ENCODE measurements at regions not wholly inside any gene's neighbourhood (a gene's known extent, or its start where the extent isn't known, plus 50 kb on each side); places are given as distances from the start of the nearest gene placed in this dataset.

GRCh38 chr2:14292964-14293363, 339.6 kb upstream of the LRATD1 start:
- no peaks in the 10 kb centered on the region for H3K79me2 ChIP-seq (ENCODE audit: control insufficient read depth, insufficient read depth, low read length)
- no peak overlapping the region for H3K27ac ChIP-seq (ENCODE audit: control insufficient read depth, insufficient read depth, low read length)
- H3K27me3 ChIP-seq (ENCODE audit: control insufficient read depth, extremely low read depth, insufficient read depth, low read length) = no peaks in the 10 kb centered on the region
- H3K36me3 ChIP-seq (ENCODE audit: control insufficient read depth in 2 of 2, extremely low read depth in 1 of 2, insufficient read depth in 2 of 2, low read length in 2 of 2) = no peaks in the 10 kb centered on the region
- FAIRE-seq (no peak), DNase-seq (ENCODE audit: low read depth, low spot score) (no peak)
- H2AFZ ChIP-seq (ENCODE audit: control insufficient read depth, low read length) = no peak overlapping the region
- H3K4me1 ChIP-seq (ENCODE audit: control insufficient read depth, extremely low read depth, insufficient read depth, low read length) = peaks cover 20% of the 10 kb centered on the region
- no peak for TF ChIP-seq EZH2 (IDR thresholded peaks at IDR 0.05; ENCODE audit: low read length)
- TF ChIP-seq, protein P1, sequence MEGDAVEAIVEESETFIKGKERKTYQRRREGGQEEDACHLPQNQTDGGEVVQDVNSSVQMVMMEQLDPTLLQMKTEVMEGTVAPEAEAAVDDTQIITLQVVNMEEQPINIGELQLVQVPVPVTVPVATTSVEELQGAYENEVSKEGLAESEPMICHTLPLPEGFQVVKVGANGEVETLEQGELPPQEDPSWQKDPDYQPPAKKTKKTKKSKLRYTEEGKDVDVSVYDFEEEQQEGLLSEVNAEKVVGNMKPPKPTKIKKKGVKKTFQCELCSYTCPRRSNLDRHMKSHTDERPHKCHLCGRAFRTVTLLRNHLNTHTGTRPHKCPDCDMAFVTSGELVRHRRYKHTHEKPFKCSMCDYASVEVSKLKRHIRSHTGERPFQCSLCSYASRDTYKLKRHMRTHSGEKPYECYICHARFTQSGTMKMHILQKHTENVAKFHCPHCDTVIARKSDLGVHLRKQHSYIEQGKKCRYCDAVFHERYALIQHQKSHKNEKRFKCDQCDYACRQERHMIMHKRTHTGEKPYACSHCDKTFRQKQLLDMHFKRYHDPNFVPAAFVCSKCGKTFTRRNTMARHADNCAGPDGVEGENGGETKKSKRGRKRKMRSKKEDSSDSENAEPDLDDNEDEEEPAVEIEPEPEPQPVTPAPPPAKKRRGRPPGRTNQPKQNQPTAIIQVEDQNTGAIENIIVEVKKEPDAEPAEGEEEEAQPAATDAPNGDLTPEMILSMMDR (optimal IDR thresholded peaks at IDR 0.05 in 1 of 3, IDR thresholded peaks at IDR 0.05 in 1 of 3, conservative IDR thresholded peaks at IDR 0.05 in 1 of 3; ENCODE audit: extremely low read depth in 1 of 3, insufficient read depth in 2 of 3, low read length in 3 of 3) = no peak
- H4K20me1 ChIP-seq (ENCODE audit: control insufficient read depth, extremely low read depth, insufficient read depth, low read length) = no peaks in the 10 kb centered on the region
- H3K4me3 ChIP-seq (ENCODE audit: control insufficient read depth in 2 of 3, extremely low read depth in 1 of 3, insufficient read depth in 2 of 3, low read depth in 1 of 3, low read length in 3 of 3) = no peak overlapping the region
- H3K9ac ChIP-seq (ENCODE audit: control insufficient read depth, extremely low read depth, insufficient read depth, low read length) = no peak overlapping the region
- dilution Hi-C loops (cut with MboI; ENCODE audit: extremely low pct_ligation_motif_present, low sequenced_read_pairs) = no loop called here
- no peaks in the 10 kb centered on the region for H3K9me3 ChIP-seq (ENCODE audit: control insufficient read depth, low read depth, low read length)
- no peaks in the 10 kb centered on the region for H3K9me1 ChIP-seq (ENCODE audit: control insufficient read depth, extremely low read depth, insufficient read depth, low read length)
- no peak overlapping the region for H3K4me2 ChIP-seq (ENCODE audit: control insufficient read depth, extremely low read depth, insufficient read depth, low read depth, low read length)

DNA sequence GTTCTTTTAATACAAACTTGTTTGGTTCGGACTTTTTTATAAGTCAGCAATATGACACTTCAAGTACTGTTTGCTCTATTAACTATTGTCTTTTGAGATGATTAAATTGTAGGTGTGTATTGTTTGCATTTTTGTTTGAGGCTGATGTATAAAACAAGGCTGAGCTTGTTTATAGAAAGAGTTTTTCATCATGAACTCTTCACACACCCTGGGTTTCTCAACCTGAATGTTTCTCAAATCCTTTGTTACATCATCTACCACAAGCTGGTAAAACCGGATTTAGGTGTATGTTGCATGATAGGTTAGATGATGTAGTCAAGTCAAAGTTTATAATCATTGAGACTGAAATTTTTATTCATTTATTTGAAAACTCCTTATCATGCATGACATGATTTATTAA, 335.2 kb upstream of the LRATD1 start:
- peaks cover 14% of the 10 kb centered on the region for H3K4me1 ChIP-seq (ENCODE audit: control insufficient read depth, extremely low read depth, insufficient read depth, low read length)
- H3K79me2 ChIP-seq (ENCODE audit: control insufficient read depth, insufficient read depth, low read length) = no peaks in the 10 kb centered on the region
- no peak overlapping the region for H3K9ac ChIP-seq (ENCODE audit: control insufficient read depth, extremely low read depth, insufficient read depth, low read length)
- DNase-seq (ENCODE audit: low read depth, low spot score) = peak; percentile 36
- no peak overlapping the region for H2AFZ ChIP-seq (ENCODE audit: control insufficient read depth, low read length)
- peak overlapping the region in 1 of 3 experiments; percentile 16 for H3K4me3 ChIP-seq (ENCODE audit: control insufficient read depth in 2 of 3, extremely low read depth in 1 of 3, insufficient read depth in 2 of 3, low read depth in 1 of 3, low read length in 3 of 3)
- no peaks in the 10 kb centered on the region for H3K27me3 ChIP-seq (ENCODE audit: control insufficient read depth, extremely low read depth, insufficient read depth, low read length)
- H4K20me1 ChIP-seq (ENCODE audit: control insufficient read depth, extremely low read depth, insufficient read depth, low read length) = no peaks in the 10 kb centered on the region
- FAIRE-seq = peak; percentile 17
- no peaks in the 10 kb centered on the region for H3K36me3 ChIP-seq (ENCODE audit: control insufficient read depth in 2 of 2, extremely low read depth in 1 of 2, insufficient read depth in 2 of 2, low read length in 2 of 2)
- H3K9me3 ChIP-seq (ENCODE audit: control insufficient read depth, low read depth, low read length) = no peaks in the 10 kb centered on the region
- no peaks in the 10 kb centered on the region for H3K9me1 ChIP-seq (ENCODE audit: control insufficient read depth, extremely low read depth, insufficient read depth, low read length)
- dilution Hi-C loops (cut with MboI; ENCODE audit: extremely low pct_ligation_motif_present, low sequenced_read_pairs) = no loop called here
- H3K4me2 ChIP-seq (ENCODE audit: control insufficient read depth, extremely low read depth, insufficient read depth, low read depth, low read length) = peak overlapping the region; percentile 62
- H3K27ac ChIP-seq (ENCODE audit: control insufficient read depth, insufficient read depth, low read length) = peak overlapping the region; percentile 45
- no peak for TF ChIP-seq EZH2 (IDR thresholded peaks at IDR 0.05; ENCODE audit: low read length)
- TF ChIP-seq, protein P1 (optimal IDR thresholded peaks at IDR 0.05 in 1 of 3, IDR thresholded peaks at IDR 0.05 in 1 of 3, conservative IDR thresholded peaks at IDR 0.05 in 1 of 3; ENCODE audit: extremely low read depth in 1 of 3, insufficient read depth in 2 of 3, low read length in 3 of 3) = no peak
